GM12878 (cell line): ENCODE measurements at regions not wholly inside any gene's neighbourhood (a gene's known extent, or its start where the extent isn't known, plus 50 kb on each side); places are given as distances from the start of the nearest gene placed in this dataset.

Experiments
- CTCF ChIP-seq, 3 experiments: IDR thresholded peaks in 2 of 3; conservative IDR thresholded peaks in 1 of 3; 2 replicates each; pipeline ENCODE4 v1.5.1; 2011; ENCODE audit warnings: low read depth in 3 of 3, low read length in 3 of 3, mild to moderate bottlenecking in 3 of 3, control low read depth in 2 of 3, moderate library complexity in 2 of 3, inconsistent platforms in 1 of 3, mixed read lengths in 1 of 3; ENCODE audit not compliant: control insufficient read depth in 2 of 3, insufficient read depth in 1 of 3; ENCODE audit errors: extremely low read depth in 1 of 3
- JUND ChIP-seq: IDR thresholded peaks from 2 replicates; pipeline ENCODE4 v1.6.1; 2012; ENCODE audit warnings: low read depth, mild to moderate bottlenecking, low read length, improper control_type of control experiment, moderate library complexity
- ZZZ3 ChIP-seq: IDR thresholded peaks from 2 replicates; pipeline ENCODE4 v1.6.1; 2011; ENCODE audit warnings: low read depth; ENCODE audit not compliant: control insufficient read depth, insufficient read length

GRCh38 chr4:134807231-134807745 is 605.7 kb upstream of the PABPC4L start:
- TF ChIP-seq ZZZ3: no peak
- no peak for TF ChIP-seq CTCF (IDR thresholded peaks at IDR 0.05 in 2 of 3, conservative IDR thresholded peaks at IDR 0.05 in 1 of 3; ENCODE audit: control insufficient read depth in 2 of 3, extremely low read depth in 1 of 3, insufficient read depth in 1 of 3, low read depth in 3 of 3, low read length in 3 of 3)
- TF ChIP-seq JUND: no peak
